Osteoblast (primary cell): ENCODE measurements at regions not wholly inside any gene's neighbourhood (a gene's known extent, or its start where the extent isn't known, plus 50 kb on each side); places are given as distances from the start of the nearest gene placed in this dataset.
"Not testable (repeated sequence)": the region's sequence is repeated elsewhere in the genome, so short reads cannot be mapped to it uniquely, and the experiment has no call there.

ENCODE experiments used
- DNase-seq: peaks from one replicate; pipeline ENCODE4 v3.0.0; 2011; ENCODE audit warnings: low spot score, mixed read lengths; ENCODE audit not compliant: insufficient read length; ENCODE audit errors: missing footprints
- H2AFZ ChIP-seq: 2 replicates; pipeline ENCODE4 v1.6.0; 2011; ENCODE audit warnings: mild to moderate bottlenecking, low read length
- H3K27ac ChIP-seq: 2 replicates; pipeline ENCODE4 v1.5.1; 2011; ENCODE audit warnings: mild to moderate bottlenecking, low read depth, low read length, moderate library complexity
- H3K27me3 ChIP-seq: 2 replicates; pipeline ENCODE4 v1.6.0; 2012; ENCODE audit warnings: mild to moderate bottlenecking, control low read depth, inconsistent platforms, low read length, moderate library complexity; ENCODE audit not compliant: insufficient read depth
- H3K36me3 ChIP-seq: 2 replicates; pipeline ENCODE4 v1.5.1; 2011; ENCODE audit warnings: mild to moderate bottlenecking, low read length, control low read depth, moderate library complexity; ENCODE audit not compliant: insufficient read depth
- H3K4me1 ChIP-seq: 2 replicates; pipeline ENCODE4 v1.5.1; 2011; ENCODE audit warnings: mild to moderate bottlenecking, low read length, control low read depth, moderate library complexity; ENCODE audit not compliant: insufficient read depth
- H3K4me2 ChIP-seq: 2 replicates; pipeline ENCODE4 v1.6.0; 2011; ENCODE audit warnings: mild to moderate bottlenecking, low read length; ENCODE audit not compliant: insufficient read depth
- H3K4me3 ChIP-seq: fragments of 200-600 bp; sonication (generic); 3 replicates; pipeline ENCODE4 v1.5.1; 2012; ENCODE audit warnings: mild to moderate bottlenecking, low read length, inconsistent platforms; ENCODE audit not compliant: insufficient read depth
- H3K79me2 ChIP-seq: 2 replicates; pipeline ENCODE4 v1.6.0; 2012; ENCODE audit warnings: mild to moderate bottlenecking, low read length, control low read depth, inconsistent platforms; ENCODE audit not compliant: insufficient read depth
- H3K9me3 ChIP-seq: 2 replicates; pipeline ENCODE4 v1.5.1; 2011; ENCODE audit warnings: low read depth, low read length, control low read depth
- H4K20me1 ChIP-seq: 2 replicates; pipeline ENCODE4 v1.6.0; 2012; ENCODE audit warnings: mild to moderate bottlenecking, low read length, control low read depth; ENCODE audit not compliant: insufficient read depth
- TF ChIP-seq, protein P1 (sequence below): IDR thresholded peaks from 2 replicates; pipeline ENCODE4 v1.5.1; 2011; ENCODE audit warnings: mild to moderate bottlenecking, low read depth, low read length, moderate library complexity; ENCODE audit errors: extremely low read depth

DNA sequence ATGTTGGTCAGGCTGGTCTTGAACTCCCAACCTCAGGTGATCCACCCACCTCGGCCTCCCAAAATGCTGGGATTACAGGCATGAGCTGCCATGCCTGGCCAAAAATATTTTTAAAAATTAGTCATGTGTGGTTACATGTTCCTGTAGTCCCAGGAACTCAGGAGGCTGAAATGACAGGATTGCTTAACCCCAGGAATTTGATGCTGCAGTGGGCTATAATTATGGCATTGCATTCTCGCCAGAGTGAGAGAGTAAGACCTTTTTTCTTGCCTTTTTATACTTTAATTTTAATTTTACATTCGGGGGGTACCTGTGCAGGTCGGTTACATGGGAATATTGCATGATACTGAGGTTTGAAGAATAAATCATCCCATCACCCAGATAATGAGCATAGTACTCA, 86.6 kb upstream of the ZNF92 start:
- no peaks in the 10 kb centered on the region for H3K79me2 ChIP-seq
- DNase-seq: no peak
- no peak overlapping the region for H3K4me2 ChIP-seq
- H3K27me3 ChIP-seq: no peaks in the 10 kb centered on the region
- TF ChIP-seq, protein P1, sequence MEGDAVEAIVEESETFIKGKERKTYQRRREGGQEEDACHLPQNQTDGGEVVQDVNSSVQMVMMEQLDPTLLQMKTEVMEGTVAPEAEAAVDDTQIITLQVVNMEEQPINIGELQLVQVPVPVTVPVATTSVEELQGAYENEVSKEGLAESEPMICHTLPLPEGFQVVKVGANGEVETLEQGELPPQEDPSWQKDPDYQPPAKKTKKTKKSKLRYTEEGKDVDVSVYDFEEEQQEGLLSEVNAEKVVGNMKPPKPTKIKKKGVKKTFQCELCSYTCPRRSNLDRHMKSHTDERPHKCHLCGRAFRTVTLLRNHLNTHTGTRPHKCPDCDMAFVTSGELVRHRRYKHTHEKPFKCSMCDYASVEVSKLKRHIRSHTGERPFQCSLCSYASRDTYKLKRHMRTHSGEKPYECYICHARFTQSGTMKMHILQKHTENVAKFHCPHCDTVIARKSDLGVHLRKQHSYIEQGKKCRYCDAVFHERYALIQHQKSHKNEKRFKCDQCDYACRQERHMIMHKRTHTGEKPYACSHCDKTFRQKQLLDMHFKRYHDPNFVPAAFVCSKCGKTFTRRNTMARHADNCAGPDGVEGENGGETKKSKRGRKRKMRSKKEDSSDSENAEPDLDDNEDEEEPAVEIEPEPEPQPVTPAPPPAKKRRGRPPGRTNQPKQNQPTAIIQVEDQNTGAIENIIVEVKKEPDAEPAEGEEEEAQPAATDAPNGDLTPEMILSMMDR: no peak
- no peaks in the 10 kb centered on the region for H3K36me3 ChIP-seq
- H2AFZ ChIP-seq: no peak overlapping the region
- no peaks in the 10 kb centered on the region for H3K4me1 ChIP-seq
- no peaks in the 10 kb centered on the region for H4K20me1 ChIP-seq
- no peak overlapping the region for H3K27ac ChIP-seq
- H3K9me3 ChIP-seq: no peaks in the 10 kb centered on the region
- H3K4me3 ChIP-seq: no peak overlapping the region

GRCh38 chr7:65285906-65286864, 87.5 kb upstream of the ZNF92 start:
- Histone ChIP-seq H3K79me2 (no peaks in the 10 kb centered on the region), H2AFZ (no peak overlapping the region), H4K20me1 (no peaks in the 10 kb centered on the region), H3K27ac (no peak overlapping the region), H3K4me2 (no peak overlapping the region), H3K36me3 (no peaks in the 10 kb centered on the region), H3K4me1 (no peaks in the 10 kb centered on the region), H3K9me3 (no peaks in the 10 kb centered on the region), H3K27me3 (no peaks in the 10 kb centered on the region), H3K4me3 (no peak overlapping the region)
- TF ChIP-seq, protein P1: no peak
- no peak for DNase-seq

- H3K27me3 ChIP-seq, H3K4me1 ChIP-seq, H3K36me3 ChIP-seq, H3K79me2 ChIP-seq, H3K4me3 ChIP-seq, DNase-seq, H4K20me1 ChIP-seq, H3K4me2 ChIP-seq, H2AFZ ChIP-seq, H3K27ac ChIP-seq, H3K9me3 ChIP-seq: not testable (repeated sequence)
These were observed 88.4 kb upstream of the ZNF92 start for GRCh38 chr7:65285241-65285640.

- no peak for DNase-seq
- no peaks in the 10 kb centered on the region for H3K79me2 ChIP-seq
- no peaks in the 10 kb centered on the region for H3K36me3 ChIP-seq
- H4K20me1 ChIP-seq: no peaks in the 10 kb centered on the region
- H3K27ac ChIP-seq: no peak overlapping the region
- no peaks in the 10 kb centered on the region for H3K9me3 ChIP-seq
- no peak overlapping the region for H3K4me2 ChIP-seq
- H3K4me1 ChIP-seq: no peaks in the 10 kb centered on the region
- no peaks in the 10 kb centered on the region for H3K27me3 ChIP-seq
- H3K4me3 ChIP-seq: no peak overlapping the region
- H2AFZ ChIP-seq: no peak overlapping the region
- TF ChIP-seq, protein P1: no peak
These were observed 93.9 kb upstream of the ZNF92 start for GRCh38 chr7:65279795-65280194.
